ENCODE measurements at regions not wholly inside any gene's neighbourhood (a gene's known extent, or its start where the extent isn't known, plus 50 kb on each side); places are given as distances from the start of the nearest gene placed in this dataset.

GRCh38 chr1:232168508-232168907 lies 461.4 kb downstream of the SIPA1L2 start:
- no peak for TF ChIP-seq POLR2AphosphoS5 (IDR thresholded peaks at IDR 0.05; ENCODE audit: insufficient read depth in 1 of 2, low read depth in 1 of 2)
- TF ChIP-seq CTCF (IDR thresholded peaks at IDR 0.05), result no peak

All from vagina (tissue), 2 donors.